ENCODE measurements at regions not wholly inside any gene's neighbourhood (a gene's known extent, or its start where the extent isn't known, plus 50 kb on each side); places are given as distances from the start of the nearest gene placed in this dataset.

GRCh38 chr11:13210424-13210823 lies 67.2 kb upstream of the BMAL1 start:
- peak; percentile 87 for TF ChIP-seq CTCF (conservative IDR thresholded peaks at IDR 0.05; ENCODE audit: low read depth, low read length)
- TF ChIP-seq EZH2 (IDR thresholded peaks at IDR 0.05; ENCODE audit: low read length, unreplicated experiment) = no peak

All from PC-3 (cell line).